ENCODE measurements at regions not wholly inside any gene's neighbourhood (a gene's known extent, or its start where the extent isn't known, plus 50 kb on each side); places are given as distances from the start of the nearest gene placed in this dataset.

- Histone ChIP-seq H3K36me3 (ENCODE audit: control insufficient read depth, insufficient read depth, low read length) (no peaks in the 10 kb centered on the region), H3K27me3 (ENCODE audit: control insufficient read depth, insufficient read depth, low read length) (no peaks in the 10 kb centered on the region), H3K4me1 (ENCODE audit: control insufficient read depth, insufficient read depth, low read length) (no peaks in the 10 kb centered on the region), H3K9me3 (replicated peaks; ENCODE audit: control insufficient read depth, low read depth, low read length) (no peaks in the 10 kb centered on the region), H3K4me3 (ENCODE audit: low read length) (no peak overlapping the region), H3K27ac (ENCODE audit: low read length) (no peak overlapping the region)
- 68% methylated on average over 4 of the region's 7 CpGs for WGBS (ENCODE audit: insufficient coverage)
- no peak for DNase-seq
These were observed 156.2 kb upstream of the CPNE8 start for GRCh38 chr12:39061576-39061975.

- Histone ChIP-seq H3K27me3 (ENCODE audit: control insufficient read depth, insufficient read depth, low read length) (no peaks in the 10 kb centered on the region), H3K4me3 (ENCODE audit: low read length) (no peak overlapping the region), H3K9me3 (replicated peaks; ENCODE audit: control insufficient read depth, low read depth, low read length) (no peaks in the 10 kb centered on the region), H3K27ac (ENCODE audit: low read length) (no peak overlapping the region), H3K36me3 (ENCODE audit: control insufficient read depth, insufficient read depth, low read length) (no peaks in the 10 kb centered on the region), H3K4me1 (ENCODE audit: control insufficient read depth, insufficient read depth, low read length) (no peaks in the 10 kb centered on the region)
- no peak for DNase-seq
These were observed 143.0 kb upstream of the CPNE8 start for GRCh38 chr12:39048395-39048794.

DNA sequence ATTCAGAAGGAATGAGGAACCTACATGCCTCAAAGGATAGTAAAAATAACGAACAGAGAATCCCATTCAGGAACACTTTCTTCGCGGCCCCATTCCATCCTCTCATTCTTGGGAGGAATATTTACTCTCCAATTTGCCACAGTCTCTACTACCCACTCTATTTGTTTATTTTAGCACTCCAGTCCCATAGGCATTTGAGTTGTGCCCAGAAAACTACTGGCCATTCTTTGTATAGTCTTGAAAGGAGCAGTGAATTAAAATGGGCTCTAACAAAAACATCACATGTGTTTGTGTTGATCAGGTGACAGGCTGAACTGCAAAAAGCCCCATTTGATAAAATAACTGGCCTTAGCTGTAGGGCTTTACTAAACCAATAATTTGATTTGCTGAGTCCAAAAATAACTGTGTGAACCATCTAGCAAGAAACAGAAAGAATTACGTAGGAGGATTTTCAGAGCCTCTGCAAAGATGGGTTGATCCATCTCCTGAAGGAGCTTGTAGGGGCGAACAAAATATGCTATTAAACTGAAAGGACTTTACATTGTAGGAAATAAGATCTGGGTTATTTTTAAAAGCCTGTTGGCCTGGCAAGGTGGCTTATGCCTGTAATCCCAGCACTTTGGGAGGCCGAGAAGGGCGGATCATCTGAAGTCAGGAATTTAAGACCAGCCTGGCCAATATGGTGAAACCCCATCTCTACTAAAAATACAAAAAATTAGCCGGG is 142.3 kb upstream of the CPNE8 start:
- no peaks in the 10 kb centered on the region for H3K9me3 ChIP-seq (replicated peaks; ENCODE audit: control insufficient read depth, low read depth, low read length)
- DNase-seq = no peak
- 93% methylated on average over 3 of the region's 8 CpGs for WGBS (ENCODE audit: insufficient coverage)
- no peaks in the 10 kb centered on the region for H3K36me3 ChIP-seq (ENCODE audit: control insufficient read depth, insufficient read depth, low read length)
- H3K27me3 ChIP-seq (ENCODE audit: control insufficient read depth, insufficient read depth, low read length) = no peaks in the 10 kb centered on the region
- no peaks in the 10 kb centered on the region for H3K4me1 ChIP-seq (ENCODE audit: control insufficient read depth, insufficient read depth, low read length)
- no peak overlapping the region for H3K4me3 ChIP-seq (ENCODE audit: low read length)
- no peak overlapping the region for H3K27ac ChIP-seq (ENCODE audit: low read length)

DNA sequence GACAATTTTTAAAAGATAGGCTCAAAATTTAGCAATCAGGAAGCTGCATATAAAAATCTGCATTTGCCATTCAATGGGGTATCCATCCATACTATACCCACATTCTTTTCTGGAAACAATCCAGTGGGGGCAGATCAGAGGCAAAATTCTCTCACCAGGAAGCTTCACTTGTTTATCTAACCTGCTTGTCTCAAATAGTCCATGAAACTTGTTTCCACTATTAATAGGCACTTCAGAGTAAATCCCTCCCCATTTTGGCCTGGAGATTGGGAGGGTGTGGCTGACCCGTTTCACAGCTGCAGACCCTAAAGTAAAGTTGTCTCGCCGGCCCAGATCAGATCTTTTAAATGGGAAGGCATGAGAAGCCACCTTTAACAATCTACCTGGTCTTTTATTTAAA is 139.4 kb upstream of the CPNE8 start:
- WGBS (ENCODE audit: insufficient coverage) = no CpG with 5 or more reads among the region's 3 CpGs
- Histone ChIP-seq H3K27me3 (ENCODE audit: control insufficient read depth, insufficient read depth, low read length) (no peaks in the 10 kb centered on the region), H3K4me1 (ENCODE audit: control insufficient read depth, insufficient read depth, low read length) (no peaks in the 10 kb centered on the region), H3K4me3 (ENCODE audit: low read length) (no peak overlapping the region), H3K27ac (ENCODE audit: low read length) (no peak overlapping the region), H3K9me3 (replicated peaks; ENCODE audit: control insufficient read depth, low read depth, low read length) (no peaks in the 10 kb centered on the region), H3K36me3 (ENCODE audit: control insufficient read depth, insufficient read depth, low read length) (no peaks in the 10 kb centered on the region)
- DNase-seq = no peak

- Histone ChIP-seq H3K27me3 (ENCODE audit: control insufficient read depth, insufficient read depth, low read length) (no peaks in the 10 kb centered on the region), H3K36me3 (ENCODE audit: control insufficient read depth, insufficient read depth, low read length) (no peaks in the 10 kb centered on the region), H3K27ac (ENCODE audit: low read length) (no peak overlapping the region), H3K9me3 (replicated peaks; ENCODE audit: control insufficient read depth, low read depth, low read length) (no peaks in the 10 kb centered on the region), H3K4me1 (ENCODE audit: control insufficient read depth, insufficient read depth, low read length) (no peaks in the 10 kb centered on the region), H3K4me3 (ENCODE audit: low read length) (no peak overlapping the region)
- WGBS (ENCODE audit: insufficient coverage) = 17% methylated on average over 2 of the region's 2 CpGs
- no peak for DNase-seq
These were observed 138.0 kb upstream of the CPNE8 start for GRCh38 chr12:39043424-39043822.

- WGBS (ENCODE audit: insufficient coverage) = no CpG with 5 or more reads among the region's 2 CpGs
- no peak overlapping the region for H3K27ac ChIP-seq (ENCODE audit: low read length)
- no peak for DNase-seq
- H3K36me3 ChIP-seq (ENCODE audit: control insufficient read depth, insufficient read depth, low read length) = no peaks in the 10 kb centered on the region
- H3K4me1 ChIP-seq (ENCODE audit: control insufficient read depth, insufficient read depth, low read length) = no peaks in the 10 kb centered on the region
- H3K27me3 ChIP-seq (ENCODE audit: control insufficient read depth, insufficient read depth, low read length) = no peaks in the 10 kb centered on the region
- no peak overlapping the region for H3K4me3 ChIP-seq (ENCODE audit: low read length)
- H3K9me3 ChIP-seq (replicated peaks; ENCODE audit: control insufficient read depth, low read depth, low read length) = no peaks in the 10 kb centered on the region
These were observed 134.9 kb upstream of the CPNE8 start for GRCh38 chr12:39040275-39040674.

GRCh38 chr12:39037115-39037514 is 131.7 kb upstream of the CPNE8 start:
- 36% methylated on average over 2 of the region's 2 CpGs for WGBS (ENCODE audit: insufficient coverage)
- no peaks in the 10 kb centered on the region for H3K4me1 ChIP-seq (ENCODE audit: control insufficient read depth, insufficient read depth, low read length)
- H3K9me3 ChIP-seq (replicated peaks; ENCODE audit: control insufficient read depth, low read depth, low read length) = no peaks in the 10 kb centered on the region
- no peaks in the 10 kb centered on the region for H3K36me3 ChIP-seq (ENCODE audit: control insufficient read depth, insufficient read depth, low read length)
- H3K27ac ChIP-seq (ENCODE audit: low read length) = no peak overlapping the region
- H3K27me3 ChIP-seq (ENCODE audit: control insufficient read depth, insufficient read depth, low read length) = no peaks in the 10 kb centered on the region
- DNase-seq = no peak
- no peak overlapping the region for H3K4me3 ChIP-seq (ENCODE audit: low read length)

DNA sequence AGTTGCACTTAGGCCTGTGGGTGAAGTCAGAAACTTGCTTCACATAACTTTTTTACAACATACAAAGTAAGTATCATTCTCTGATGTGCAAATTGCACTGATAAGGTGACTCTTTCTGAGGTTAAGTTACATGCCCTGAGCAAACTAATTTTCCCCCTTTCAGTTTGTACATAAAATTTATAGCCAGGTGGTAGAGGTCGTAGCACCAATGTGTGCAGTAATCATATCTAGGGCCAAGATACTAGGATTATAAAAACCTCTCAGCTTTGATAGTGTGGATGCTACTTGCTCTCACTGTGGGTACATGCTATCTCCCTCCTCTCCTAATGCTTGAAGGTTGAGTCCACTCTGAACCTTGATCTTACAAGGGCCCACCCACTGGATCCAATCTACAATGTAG is 130.7 kb upstream of the CPNE8 start:
- no CpG with 5 or more reads among the region's 1 CpG for WGBS (ENCODE audit: insufficient coverage)
- no peak for DNase-seq
- no peaks in the 10 kb centered on the region for H3K27me3 ChIP-seq (ENCODE audit: control insufficient read depth, insufficient read depth, low read length)
- no peak overlapping the region for H3K4me3 ChIP-seq (ENCODE audit: low read length)
- no peaks in the 10 kb centered on the region for H3K9me3 ChIP-seq (replicated peaks; ENCODE audit: control insufficient read depth, low read depth, low read length)
- H3K36me3 ChIP-seq (ENCODE audit: control insufficient read depth, insufficient read depth, low read length) = no peaks in the 10 kb centered on the region
- no peak overlapping the region for H3K27ac ChIP-seq (ENCODE audit: low read length)
- no peaks in the 10 kb centered on the region for H3K4me1 ChIP-seq (ENCODE audit: control insufficient read depth, insufficient read depth, low read length)

DNA sequence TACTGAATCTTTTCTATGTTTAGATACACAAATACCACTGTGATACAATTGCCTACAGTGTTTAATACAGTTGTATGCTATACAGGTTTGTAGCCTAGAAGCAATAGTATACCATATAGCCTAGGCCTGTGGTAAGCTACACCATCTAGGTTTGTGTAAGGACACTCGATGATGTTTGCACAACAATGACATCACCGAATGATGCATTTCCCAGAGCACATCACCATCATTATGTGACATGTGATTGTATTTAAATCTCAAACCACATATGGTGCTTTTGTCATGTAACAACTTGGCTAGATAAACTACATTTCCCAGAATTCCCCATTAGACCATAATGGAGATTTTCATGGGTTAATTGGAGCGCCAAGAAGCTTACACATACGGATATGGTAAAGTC is 128.4 kb upstream of the CPNE8 start:
- Histone ChIP-seq H3K27me3 (ENCODE audit: control insufficient read depth, insufficient read depth, low read length) (no peaks in the 10 kb centered on the region), H3K9me3 (replicated peaks; ENCODE audit: control insufficient read depth, low read depth, low read length) (no peaks in the 10 kb centered on the region), H3K4me3 (ENCODE audit: low read length) (no peak overlapping the region), H3K4me1 (ENCODE audit: control insufficient read depth, insufficient read depth, low read length) (no peaks in the 10 kb centered on the region), H3K36me3 (ENCODE audit: control insufficient read depth, insufficient read depth, low read length) (no peaks in the 10 kb centered on the region), H3K27ac (ENCODE audit: low read length) (no peak overlapping the region)
- DNase-seq = no peak
- WGBS (ENCODE audit: insufficient coverage) = no CpG with 5 or more reads among the region's 4 CpGs

DNA sequence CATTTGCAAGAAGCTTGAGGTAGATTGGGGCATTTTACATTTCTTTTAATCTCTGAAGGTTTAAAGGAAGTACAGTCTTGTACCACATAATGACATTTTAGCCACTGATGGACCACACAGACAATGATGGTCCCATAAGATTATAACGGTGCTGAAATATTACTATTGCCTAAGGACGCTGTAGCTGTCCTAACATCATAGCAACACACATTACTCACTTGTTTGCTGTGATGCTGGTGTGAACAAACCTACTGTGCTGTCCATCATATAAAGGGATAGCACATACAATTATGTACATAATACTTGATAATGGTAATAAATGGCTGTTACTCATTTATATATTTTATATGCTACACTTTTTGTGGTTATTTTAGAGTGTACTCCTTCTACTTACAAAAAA is 127.1 kb upstream of the CPNE8 start:
- no peak overlapping the region for H3K27ac ChIP-seq (ENCODE audit: low read length)
- DNase-seq = no peak
- WGBS (ENCODE audit: insufficient coverage) = no CpG with 5 or more reads among the region's 2 CpGs

GRCh38 chr12:39032034-39032433 is 126.6 kb upstream of the CPNE8 start:
- Histone ChIP-seq H3K27me3 (ENCODE audit: control insufficient read depth, insufficient read depth, low read length) (no peaks in the 10 kb centered on the region), H3K4me1 (ENCODE audit: control insufficient read depth, insufficient read depth, low read length) (no peaks in the 10 kb centered on the region), H3K4me3 (ENCODE audit: low read length) (no peak overlapping the region), H3K36me3 (ENCODE audit: control insufficient read depth, insufficient read depth, low read length) (no peaks in the 10 kb centered on the region), H3K27ac (ENCODE audit: low read length) (no peak overlapping the region), H3K9me3 (replicated peaks; ENCODE audit: control insufficient read depth, low read depth, low read length) (no peaks in the 10 kb centered on the region)
- DNase-seq = no peak

More for the DNA sequence above, 127.1 kb upstream of the CPNE8 start:
- Histone ChIP-seq H3K27me3 (ENCODE audit: control insufficient read depth, insufficient read depth, low read length) (no peaks in the 10 kb centered on the region), H3K9me3 (replicated peaks; ENCODE audit: control insufficient read depth, low read depth, low read length) (no peaks in the 10 kb centered on the region), H3K4me3 (ENCODE audit: low read length) (no peak overlapping the region), H3K36me3 (ENCODE audit: control insufficient read depth, insufficient read depth, low read length) (no peaks in the 10 kb centered on the region), H3K4me1 (ENCODE audit: control insufficient read depth, insufficient read depth, low read length) (no peaks in the 10 kb centered on the region)
